A549 (cell line): ENCODE measurements at regions not wholly inside any gene's neighbourhood (a gene's known extent, or its start where the extent isn't known, plus 50 kb on each side); places are given as distances from the start of the nearest gene placed in this dataset.

Experiments
- ATAC-seq, 2 experiments: fragments of 200-7000 bp in 1 of 2; fragments of >200 bp in 1 of 2; cut with Nextera tagmentation in 1 of 2; cut with Tn5 transposase in 1 of 2; 3 replicates each; pipeline versions ENCODE4 v1.8.0 to v1.9.1; 2018 to 2020; ENCODE audit warnings: mild to moderate bottlenecking in 1 of 2, moderate library complexity in 1 of 2
- CTCF ChIA-PET: fragments of 300-600 bp; sonication (Branson Sonifier 250); formaldehyde crosslinking; extraction: SDS; loops from one replicate; lab custom pipeline; 2021; ENCODE audit warnings: antibody characterized with exemption, inconsistent platforms; lab: Yijun Ruan, JAX
- POLR2A ChIA-PET: fragments of 350-600 bp; formaldehyde crosslinking; extraction: SDS; loops from one replicate; lab custom pipeline; 2021; ENCODE audit warnings: antibody characterized with exemption, inconsistent platforms; lab: Yijun Ruan, JAX
- DNase-seq, 2 experiments: peaks; one replicate each; pipeline versions ENCODE4 v3.0.0 to v3.0.0-alpha.2; 2011 to 2016; ENCODE audit warnings: low read depth in 1 of 2, low spot score in 1 of 2
- FAIRE-seq: peaks from 2 replicates; lab custom pipeline; 2011; peaks lifted over from hg19 to GRCh38; lab: Jason Lieb, UNC
- H3K27ac ChIP-seq, 2 experiments: fragments of >200 bp; sonication (Bioruptor Twin); formaldehyde crosslinking; 3 replicates each; pipeline ENCODE4 v1.5.1; 2016 to 2017
- H3K4me1 ChIP-seq: fragments of >200 bp; sonication (Bioruptor Twin); formaldehyde crosslinking; 3 replicates; pipeline ENCODE4 v1.6.1; 2016
- H3K4me2 ChIP-seq: fragments of >200 bp; sonication (Bioruptor Twin); formaldehyde crosslinking; 3 replicates; pipeline ENCODE4 v1.6.1; 2016
- H3K4me3 ChIP-seq: fragments of >200 bp; sonication (Bioruptor Twin); formaldehyde crosslinking; 3 replicates; pipeline ENCODE4 v1.5.1; 2016
- H3K9me3 ChIP-seq: fragments of >200 bp; sonication (Bioruptor Twin); formaldehyde crosslinking; 3 replicates; pipeline ENCODE4 v1.6.1; 2016
- BCL3 ChIP-seq: fragments of >200 bp; sonication (Bioruptor Twin); formaldehyde crosslinking; IDR thresholded peaks from 3 replicates; pipeline ENCODE4 v1.6.1; 2016
- BHLHE40 ChIP-seq: IDR thresholded peaks from 2 replicates; pipeline ENCODE4 v1.6.1; 2012; ENCODE audit warnings: low read depth, low read length, inconsistent platforms
- CBX2 ChIP-seq: fragments of 200-600 bp; sonication (generic); IDR thresholded peaks from 2 replicates; pipeline ENCODE4 v1.6.1; 2016; ENCODE audit warnings: low read depth, mild to moderate bottlenecking, borderline replicate concordance
- CEBPB ChIP-seq, 2 experiments: fragments of >200 bp in 1 of 2; sonication (Bioruptor Twin) in 1 of 2; formaldehyde crosslinking in 1 of 2; IDR thresholded peaks; 2 replicates each; pipeline ENCODE4 v1.6.1; 2012 to 2016
- EHF ChIP-seq: fragments of 250-450 bp; sonication (Bioruptor Pico); IDR thresholded peaks from 2 replicates; pipeline ENCODE4 v1.5.0; 2020; ENCODE audit warnings: mild to moderate bottlenecking
- ELK1 ChIP-seq: fragments of 150-350 bp; IDR thresholded peaks from 2 replicates; pipeline ENCODE4 v1.6.1; 2014; ENCODE audit warnings: low read depth, mild to moderate bottlenecking, low read length
- ESRRA ChIP-seq: fragments of 150-350 bp; IDR thresholded peaks from 2 replicates; pipeline ENCODE4 v1.6.1; 2014; ENCODE audit warnings: mild to moderate bottlenecking, low read length, borderline replicate concordance
- FOSB ChIP-seq: fragments of 250-450 bp; sonication (Bioruptor Pico); IDR thresholded peaks from 2 replicates; pipeline ENCODE4 v1.5.0; 2020; ENCODE audit warnings: mild to moderate bottlenecking, moderate library complexity
- FOXS1 ChIP-seq: fragments of 250-450 bp; sonication (Bioruptor Pico); IDR thresholded peaks from 2 replicates; pipeline ENCODE4 v1.5.0; 2020; ENCODE audit warnings: mild to moderate bottlenecking, moderate library complexity
- GATA3 ChIP-seq: IDR thresholded peaks from 2 replicates; pipeline ENCODE4 v1.6.1; 2012; ENCODE audit warnings: borderline replicate concordance
- HMGXB4 ChIP-seq: fragments of 250-450 bp; sonication (Bioruptor Pico); IDR thresholded peaks from 2 replicates; pipeline ENCODE4 v1.5.0; 2021; ENCODE audit warnings: mild to moderate bottlenecking, moderate library complexity, borderline replicate concordance
- HOXA7 ChIP-seq: fragments of 250-450 bp; sonication (Bioruptor Pico); IDR thresholded peaks from 2 replicates; pipeline ENCODE4 v1.5.0; 2020; ENCODE audit warnings: mild to moderate bottlenecking, moderate library complexity
- HOXB13 ChIP-seq: fragments of 250-450 bp; sonication (Bioruptor Pico); IDR thresholded peaks from 2 replicates; pipeline ENCODE4 v1.5.0; 2020; ENCODE audit warnings: low read depth, mild to moderate bottlenecking, moderate library complexity
- JUNB ChIP-seq: fragments of >200 bp; sonication (Bioruptor Twin); formaldehyde crosslinking; IDR thresholded peaks from 2 replicates; pipeline ENCODE4 v1.6.1; 2016
- KDM5A ChIP-seq: fragments of 200-600 bp; sonication (generic); IDR thresholded peaks from 2 replicates; pipeline ENCODE4 v1.6.1; 2016; ENCODE audit warnings: antibody characterized with exemption, mild to moderate bottlenecking
- MYC ChIP-seq: IDR thresholded peaks from 2 replicates; pipeline ENCODE4 v1.6.1; 2012; ENCODE audit warnings: mild to moderate bottlenecking, inconsistent platforms, low read length, improper control_type of control experiment, borderline replicate concordance
- NFE2L2 ChIP-seq: fragments of 150-350 bp; conservative IDR thresholded peaks from 2 replicates; pipeline ENCODE4 v1.6.1; 2014; ENCODE audit warnings: low read length
- PBX3 ChIP-seq: IDR thresholded peaks from 2 replicates; pipeline ENCODE4 v1.6.1; 2012
- POLR2A ChIP-seq: IDR thresholded peaks from 2 replicates; pipeline ENCODE4 v1.6.1; 2012; ENCODE audit warnings: mild to moderate bottlenecking, low read length
- RAD21 ChIP-seq, 2 experiments: fragments of >200 bp in 1 of 2; sonication (Bioruptor Twin) in 1 of 2; formaldehyde crosslinking in 1 of 2; IDR thresholded peaks in 1 of 2; conservative IDR thresholded peaks in 1 of 2; 2 replicates in 1 of 2; 3 replicates in 1 of 2; pipeline ENCODE4 v1.6.1; 2012 to 2018; ENCODE audit warnings: inconsistent platforms in 1 of 2
- RARB ChIP-seq: fragments of 250-450 bp; sonication (Bioruptor Pico); IDR thresholded peaks from 2 replicates; pipeline ENCODE4 v1.8.0; 2021; ENCODE audit warnings: mild to moderate bottlenecking, moderate library complexity
- RFX5 ChIP-seq: fragments of 450-650 bp; IDR thresholded peaks from 2 replicates; pipeline ENCODE4 v1.7.1; 2014; ENCODE audit warnings: antibody characterized with exemption, mild to moderate bottlenecking, moderate library complexity
- RNF2 ChIP-seq: fragments of 200-600 bp; sonication (generic); IDR thresholded peaks from 2 replicates; pipeline ENCODE4 v1.6.1; 2016; ENCODE audit warnings: low read depth, mild to moderate bottlenecking, antibody characterized with exemption, moderate library complexity, borderline replicate concordance
- SMC3 ChIP-seq: fragments of >200 bp; sonication (Bioruptor Twin); formaldehyde crosslinking; IDR thresholded peaks from 3 replicates; pipeline ENCODE4 v1.6.1; 2018; ENCODE audit warnings: inconsistent platforms
- SREBF2 ChIP-seq: fragments of 450-650 bp; IDR thresholded peaks from 2 replicates; pipeline ENCODE4 v1.6.1; 2014; ENCODE audit warnings: mild to moderate bottlenecking, moderate library complexity
- TP53 ChIP-seq: fragments of 250-450 bp; sonication (Bioruptor Pico); IDR thresholded peaks from 2 replicates; pipeline ENCODE4 v1.5.0; 2021; ENCODE audit warnings: mild to moderate bottlenecking, moderate library complexity
- USF2 ChIP-seq: fragments of 450-650 bp; IDR thresholded peaks from 2 replicates; pipeline ENCODE4 v1.6.1; 2014; ENCODE audit warnings: antibody characterized with exemption
- ZNF302 ChIP-seq: fragments of 250-450 bp; sonication (Bioruptor Pico); IDR thresholded peaks from 2 replicates; pipeline ENCODE4 v1.9.0; 2021; ENCODE audit warnings: inconsistent platforms, mild to moderate bottlenecking, moderate library complexity
- WGBS: methylation state at CpG from one replicate; pipeline ENCODE4 v1.1.6; 2017; ENCODE audit errors: missing lambda C conversion rate; 5-methylcytosine and 5-hydroxymethylcytosine counted together

- 73% methylated on average over 7 of the region's 7 CpGs for WGBS
- FAIRE-seq: no peak
Observed at GRCh38 chr7:134391223-134391622, 67.7 kb downstream of the AKR1B1 start.

GRCh38 chr7:134388336-134389019, 70.4 kb downstream of the AKR1B1 start:
- peak; percentile 95 for FAIRE-seq

More at GRCh38 chr7:134391223-134391622, 67.7 kb downstream of the AKR1B1 start:
- no peak overlapping the region for H3K27ac ChIP-seq
- ChIA-PET POLR2A (no interaction called here), CTCF (interaction anchor here (1.2 to 1.9 kb wide), 3 partner anchors 17 to 304 kb away, joined by 3 to 10 read pairs (median 7); no protein-coding TSS in a partner anchor)
- ATAC-seq (no peak), DNase-seq (no peak)
- peaks cover 5% of the 10 kb centered on the region; the same call in 2 of the 3 replicates for H3K9me3 ChIP-seq
- no peak overlapping the region for H3K4me3 ChIP-seq
- TF ChIP-seq HMGXB4 (CRISPR knock-in tag): no peak
- no peak for TF ChIP-seq EHF (CRISPR knock-in tag)
- no peak for TF ChIP-seq FOXS1
- no peak for TF ChIP-seq ELK1
- no peak for TF ChIP-seq TP53 (CRISPR knock-in tag)
- TF ChIP-seq MYC: no peak
- TF ChIP-seq HOXB13 (CRISPR knock-in tag): no peak
- no peak for TF ChIP-seq ZNF302 (CRISPR knock-in tag)
- TF ChIP-seq SMC3: no peak
- TF ChIP-seq BCL3: no peak
- TF ChIP-seq FOSB: no peak
- no peak for TF ChIP-seq NFE2L2
- TF ChIP-seq SREBF2: no peak
- TF ChIP-seq CEBPB (IDR thresholded peaks at IDR 0.05): no peak
- no peak for TF ChIP-seq KDM5A
- TF ChIP-seq GATA3: no peak
- TF ChIP-seq JUNB: no peak
- no peak for TF ChIP-seq RAD21 (conservative IDR thresholded peaks at IDR 0.05 in 1 of 2, IDR thresholded peaks at IDR 0.05 in 1 of 2)
- no peak overlapping the region for H3K4me2 ChIP-seq
- H3K4me1 ChIP-seq: no peaks in the 10 kb centered on the region

More at GRCh38 chr7:134388336-134389019, 70.4 kb downstream of the AKR1B1 start:
- no peak for TF ChIP-seq HOXB13 (CRISPR knock-in tag)
- no peak for TF ChIP-seq RAD21 (conservative IDR thresholded peaks at IDR 0.05 in 1 of 2, IDR thresholded peaks at IDR 0.05 in 1 of 2)
- TF ChIP-seq CBX2: no peak
- no peak for TF ChIP-seq HOXA7 (CRISPR knock-in tag)
- TF ChIP-seq USF2: no peak
- TF ChIP-seq POLR2A: no peak
- no peak for TF ChIP-seq RARB
- no peak for TF ChIP-seq NFE2L2
- TF ChIP-seq SREBF2: no peak
- TF ChIP-seq RFX5: no peak
- TF ChIP-seq RNF2: no peak
- TF ChIP-seq CEBPB (IDR thresholded peaks at IDR 0.05): no peak
- no peak for TF ChIP-seq TP53 (CRISPR knock-in tag)
- no peak for TF ChIP-seq ESRRA
- no peak for TF ChIP-seq BHLHE40
- TF ChIP-seq PBX3: no peak
- no peak for DNase-seq
- ATAC-seq: no peak
- no peak overlapping the region for H3K4me2 ChIP-seq
- H3K9me3 ChIP-seq: peaks cover 13% of the 10 kb centered on the region; the same call in 2 of the 3 replicates
- ChIA-PET POLR2A (no interaction called here), CTCF (interaction anchor here (0.7 to 1.5 kb wide), 5 partner anchors 8 to 44 kb away, joined by 3 to 5 read pairs (median 4); no protein-coding TSS in a partner anchor)
- H3K4me3 ChIP-seq: no peak overlapping the region
- no peaks in the 10 kb centered on the region for H3K4me1 ChIP-seq
- no peak overlapping the region for H3K27ac ChIP-seq
- 70% methylated on average over 6 of the region's 6 CpGs for WGBS
